Lower leg skin (tissue), 4 donors: ENCODE measurements at regions not wholly inside any gene's neighbourhood (a gene's known extent, or its start where the extent isn't known, plus 50 kb on each side); places are given as distances from the start of the nearest gene placed in this dataset.
"Not testable (repeated sequence)": the region's sequence is repeated elsewhere in the genome, so short reads cannot be mapped to it uniquely, and the experiment has no call there.

ENCODE experiments used
- DNase-seq, 2 donors: peaks; one replicate each; pipeline ENCODE4 v3.0.0-alpha.2; 2019; ENCODE audit warnings: low spot score in 2 of 2
- H3K4me3 ChIP-seq: fragments of 200-600 bp; sonication (generic); 2 replicates; pipeline ENCODE4 v1.5.1; 2017; ENCODE audit warnings: mild to moderate bottlenecking, low read depth; ENCODE audit not compliant: poor library complexity, severe bottlenecking
- CTCF ChIP-seq, 3 donors: fragments of 450-650 bp; IDR thresholded peaks; one replicate each; pipeline ENCODE4 v1.5.1; 2016; ENCODE audit warnings: antibody characterized with exemption in 3 of 3, mild to moderate bottlenecking in 3 of 3, moderate library complexity in 2 of 3
- POLR2A ChIP-seq, 2 donors: fragments of 450-650 bp; IDR thresholded peaks; one replicate each; pipeline ENCODE4 v1.6.1; 2016 to 2017; ENCODE audit warnings: antibody characterized with exemption in 2 of 2, mild to moderate bottlenecking in 1 of 2, moderate library complexity in 1 of 2
- WGBS, 2 donors: methylation state at CpG; one replicate each; pipeline ENCODE4 v1.1.5; 2018; 5-methylcytosine and 5-hydroxymethylcytosine counted together
- intact Hi-C: fragments of 100-400 bp; cut with DNase I; formaldehyde crosslinking; loops from one replicate; pipeline ENCODE4 v1.15.0; 2023; ENCODE audit warnings: low total_unique reads

- no peak overlapping the region for H3K4me3 ChIP-seq
- TF ChIP-seq POLR2A (IDR thresholded peaks at IDR 0.05) (no peak), CTCF (IDR thresholded peaks at IDR 0.05) (no peak)
- WGBS, 2 donors = 83 to 89% methylated on average over 2 of the region's 2 CpGs
- intact Hi-C loops = no loop called here
- DNase-seq = no peak
Observed at GRCh38 chr10:55551603-55552002, 750.6 kb upstream of the PCDH15 start.

- TF ChIP-seq CTCF (IDR thresholded peaks at IDR 0.05) (no peak), POLR2A (IDR thresholded peaks at IDR 0.05) (no peak)
- no peak for DNase-seq
- intact Hi-C loops = no loop called here
- H3K4me3 ChIP-seq = no peak overlapping the region
- WGBS, 2 donors = 38 to 45% methylated on average over 2 of the region's 2 CpGs
Observed at GRCh38 chr10:55550236-55550635, 749.2 kb upstream of the PCDH15 start.

- WGBS, 2 donors = 86 to 87% methylated on average over 7 of the region's 7 CpGs
- intact Hi-C loops = not testable (repeated sequence)
Observed at GRCh38 chr10:55537497-55537896, 736.5 kb upstream of the PCDH15 start.

GRCh38 chr10:55519264-55519663 is 718.2 kb upstream of the PCDH15 start:
- 61 to 68% methylated on average over 7 of the region's 7 CpGs for WGBS, 2 donors
- no peak for DNase-seq
- intact Hi-C loops = no loop called here
- no peak overlapping the region for H3K4me3 ChIP-seq
- TF ChIP-seq POLR2A (IDR thresholded peaks at IDR 0.05) (no peak), CTCF (IDR thresholded peaks at IDR 0.05) (no peak)

More at GRCh38 chr10:55537497-55537896, 736.5 kb upstream of the PCDH15 start:
- DNase-seq, H3K4me3 ChIP-seq: not testable (repeated sequence)

- 0 to 11% methylated on average over 1 of the region's 1 CpG for WGBS, 2 donors
- DNase-seq, H3K4me3 ChIP-seq, intact Hi-C loops: not testable (repeated sequence)
Observed at GRCh38 chr10:55518416-55518815, 717.4 kb upstream of the PCDH15 start.

GRCh38 chr10:55509168-55509567 is 708.1 kb upstream of the PCDH15 start:
- H3K4me3 ChIP-seq = no peak overlapping the region
- WGBS, 2 donors = 77 to 86% methylated on average over 4 of the region's 4 CpGs
- no peak for DNase-seq

More at GRCh38 chr10:55509168-55509567, 708.1 kb upstream of the PCDH15 start:
- no peak for TF ChIP-seq CTCF (IDR thresholded peaks at IDR 0.05)
- intact Hi-C loops = no loop called here
